Ovary (tissue), 3 donors: ENCODE measurements at regions not wholly inside any gene's neighbourhood (a gene's known extent, or its start where the extent isn't known, plus 50 kb on each side); places are given as distances from the start of the nearest gene placed in this dataset.

Source experiments
- CTCF ChIP-seq, 3 donors: fragments of 450-650 bp in 2 of 3; fragments of 200-600 bp in 1 of 3; IDR thresholded peaks; one replicate each; pipeline versions ENCODE4 v1.5.1 to v1.8.0; 2016 to 2022; ENCODE audit warnings: antibody characterized with exemption in 3 of 3, mild to moderate bottlenecking in 1 of 3
- EP300 ChIP-seq: sonication (generic); formaldehyde crosslinking; IDR thresholded peaks from one replicate; pipeline ENCODE4 v1.6.1; 2017; ENCODE audit warnings: antibody characterized with exemption
- POLR2A ChIP-seq: fragments of 450-650 bp; IDR thresholded peaks from one replicate; pipeline ENCODE4 v1.6.1; 2017; ENCODE audit warnings: antibody characterized with exemption, mild to moderate bottlenecking, moderate library complexity
- donor health status: DM: no; HTN: no; CAD: no.

- TF ChIP-seq CTCF (IDR thresholded peaks at IDR 0.05), result no peak
- no peak for TF ChIP-seq POLR2A
- no peak for TF ChIP-seq EP300
Measured at GRCh38 chr6:11482616-11483015, 54.9 kb upstream of the TMEM170B start.
